ENCODE measurements at regions not wholly inside any gene's neighbourhood (a gene's known extent, or its start where the extent isn't known, plus 50 kb on each side); places are given as distances from the start of the nearest gene placed in this dataset.

- TF ChIP-seq, protein P1, sequence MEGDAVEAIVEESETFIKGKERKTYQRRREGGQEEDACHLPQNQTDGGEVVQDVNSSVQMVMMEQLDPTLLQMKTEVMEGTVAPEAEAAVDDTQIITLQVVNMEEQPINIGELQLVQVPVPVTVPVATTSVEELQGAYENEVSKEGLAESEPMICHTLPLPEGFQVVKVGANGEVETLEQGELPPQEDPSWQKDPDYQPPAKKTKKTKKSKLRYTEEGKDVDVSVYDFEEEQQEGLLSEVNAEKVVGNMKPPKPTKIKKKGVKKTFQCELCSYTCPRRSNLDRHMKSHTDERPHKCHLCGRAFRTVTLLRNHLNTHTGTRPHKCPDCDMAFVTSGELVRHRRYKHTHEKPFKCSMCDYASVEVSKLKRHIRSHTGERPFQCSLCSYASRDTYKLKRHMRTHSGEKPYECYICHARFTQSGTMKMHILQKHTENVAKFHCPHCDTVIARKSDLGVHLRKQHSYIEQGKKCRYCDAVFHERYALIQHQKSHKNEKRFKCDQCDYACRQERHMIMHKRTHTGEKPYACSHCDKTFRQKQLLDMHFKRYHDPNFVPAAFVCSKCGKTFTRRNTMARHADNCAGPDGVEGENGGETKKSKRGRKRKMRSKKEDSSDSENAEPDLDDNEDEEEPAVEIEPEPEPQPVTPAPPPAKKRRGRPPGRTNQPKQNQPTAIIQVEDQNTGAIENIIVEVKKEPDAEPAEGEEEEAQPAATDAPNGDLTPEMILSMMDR (IDR thresholded peaks at IDR 0.05; ENCODE audit: control extremely low read depth in 1 of 3, insufficient read depth in 1 of 3, low read depth in 1 of 3, low read length in 3 of 3): no peak
- TF ChIP-seq ASH2L (IDR thresholded peaks at IDR 0.05; ENCODE audit: low read length): no peak
- no peak for TF ChIP-seq POLR2AphosphoS5 (IDR thresholded peaks at IDR 0.05; ENCODE audit: low read depth, low read length)
- no peak for TF ChIP-seq EZH2 (IDR thresholded peaks at IDR 0.05; ENCODE audit: low read depth, low read length, severe bottlenecking)
Measured at GRCh38 chrX:437661-438390, 51.1 kb upstream of the PPP2R3B start.
